ENCODE measurements at regions not wholly inside any gene's neighbourhood (a gene's known extent, or its start where the extent isn't known, plus 50 kb on each side); places are given as distances from the start of the nearest gene placed in this dataset.

- Histone ChIP-seq H3K9me3 (no peaks in the 10 kb centered on the region), H3K27me3 (no peaks in the 10 kb centered on the region), H3K4me1 (peaks cover 0 to 4% of the 10 kb centered on the region in 2 donors), H3K36me3 (no peaks in the 10 kb centered on the region), H3K4me3 (no peak overlapping the region), H3K27ac (no peak overlapping the region)
- no peak for TF ChIP-seq CTCF (IDR thresholded peaks at IDR 0.05)
- no peak for DNase-seq (ENCODE audit: low spot score)
These were observed 606.4 kb upstream of the SALL1 start for GRCh38 chr16:51757505-51757904.

- H3K27me3 ChIP-seq = no peaks in the 10 kb centered on the region
- TF ChIP-seq CTCF (IDR thresholded peaks at IDR 0.05) = no peak
- H3K27ac ChIP-seq = no peak overlapping the region
- peaks cover 0 to under 1% of the 10 kb centered on the region in 2 donors for H3K4me1 ChIP-seq
- H3K9me3 ChIP-seq = no peaks in the 10 kb centered on the region
- no peak overlapping the region for H3K4me3 ChIP-seq
- DNase-seq (ENCODE audit: low spot score) = no peak
- H3K36me3 ChIP-seq = no peaks in the 10 kb centered on the region
These were observed 606.0 kb upstream of the SALL1 start for GRCh38 chr16:51757124-51757470.

- H3K36me3 ChIP-seq = no peaks in the 10 kb centered on the region
- no peaks in the 10 kb centered on the region for H3K9me3 ChIP-seq
- TF ChIP-seq CTCF (IDR thresholded peaks at IDR 0.05) = no peak
These were observed 605.5 kb upstream of the SALL1 start for GRCh38 chr16:51756447-51757123.

GRCh38 chr16:51755577-51756355, 604.7 kb upstream of the SALL1 start:
- Histone ChIP-seq H3K27ac (no peak overlapping the region), H3K27me3 (no peaks in the 10 kb centered on the region), H3K9me3 (no peaks in the 10 kb centered on the region), H3K36me3 (no peaks in the 10 kb centered on the region), H3K4me3 (no peak overlapping the region), H3K4me1 (no peaks in the 10 kb centered on the region)
- TF ChIP-seq CTCF (IDR thresholded peaks at IDR 0.05) = no peak
- DNase-seq (ENCODE audit: low spot score) = no peak

More at GRCh38 chr16:51756447-51757123, 605.5 kb upstream of the SALL1 start:
- no peaks in the 10 kb centered on the region for H3K27me3 ChIP-seq
- H3K27ac ChIP-seq = no peak overlapping the region
- H3K4me1 ChIP-seq = no peaks in the 10 kb centered on the region
- H3K4me3 ChIP-seq = no peak overlapping the region
- DNase-seq (ENCODE audit: low spot score) = no peak

GRCh38 chr16:51755039-51755501, 604.0 kb upstream of the SALL1 start:
- H3K27ac ChIP-seq = no peak overlapping the region
- H3K36me3 ChIP-seq = no peaks in the 10 kb centered on the region
- H3K4me1 ChIP-seq = no peaks in the 10 kb centered on the region
- DNase-seq (ENCODE audit: low spot score) = no peak
- no peaks in the 10 kb centered on the region for H3K27me3 ChIP-seq
- no peak overlapping the region for H3K4me3 ChIP-seq
- H3K9me3 ChIP-seq = no peaks in the 10 kb centered on the region
- TF ChIP-seq CTCF (IDR thresholded peaks at IDR 0.05) = no peak
